ENCODE measurements at regions not wholly inside any gene's neighbourhood (a gene's known extent, or its start where the extent isn't known, plus 50 kb on each side); places are given as distances from the start of the nearest gene placed in this dataset.
"Not testable (repeated sequence)": the region's sequence is repeated elsewhere in the genome, so short reads cannot be mapped to it uniquely, and the experiment has no call there.

DNA sequence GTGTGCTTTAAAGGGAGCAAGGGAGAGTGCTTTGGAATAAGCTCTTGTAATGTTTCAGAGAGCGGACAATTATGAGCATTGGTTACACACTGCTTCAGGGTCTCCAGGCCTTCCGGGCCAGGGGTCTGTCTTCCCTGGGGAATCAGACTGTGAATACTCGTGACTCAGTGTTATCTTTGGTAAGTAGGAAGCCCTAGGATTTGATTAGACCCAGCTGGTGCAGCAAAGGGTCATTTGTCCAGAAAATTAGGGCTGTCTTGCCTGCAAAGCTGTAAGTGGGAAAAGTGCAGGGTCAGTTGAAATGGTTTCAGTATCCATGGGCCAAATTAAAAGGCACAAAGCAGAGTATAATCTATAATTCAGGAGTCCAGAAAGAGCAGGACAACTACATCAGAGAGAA is 475.6 kb downstream of the MED13L start:
- Mint-ChIP-seq H3K4me1 (no peaks in the 10 kb centered on the region), H3K27me3 (peaks cover 0 to 3% of the 10 kb centered on the region in 2 donors), H3K36me3 (no peaks in the 10 kb centered on the region), H3K27ac (no peak overlapping the region), H3K4me3 (no peak overlapping the region), H3K9me3 (peaks cover 0 to 7% (median 5%) of the 10 kb centered on the region in 5 donors)
- Histone ChIP-seq H3K27ac (ENCODE audit: low read depth, low read length) (no peak overlapping the region), H3K27me3 (ENCODE audit: insufficient read depth, low read length, poor library complexity, severe bottlenecking) (no peaks in the 10 kb centered on the region), H3K4me1 (ENCODE audit: insufficient read depth, low read length) (no peaks in the 10 kb centered on the region), H3K36me3 (ENCODE audit: insufficient read depth, low read length) (no peaks in the 10 kb centered on the region), H3K4me3 (ENCODE audit: low read length) (no peak overlapping the region), H3K9me3 (ENCODE audit: low read length) (no peaks in the 10 kb centered on the region)
- DNase-seq, result no peak
- POLR2A ChIA-PET, result no interaction called here
- CTCF ChIA-PET, result no interaction called here

DNA sequence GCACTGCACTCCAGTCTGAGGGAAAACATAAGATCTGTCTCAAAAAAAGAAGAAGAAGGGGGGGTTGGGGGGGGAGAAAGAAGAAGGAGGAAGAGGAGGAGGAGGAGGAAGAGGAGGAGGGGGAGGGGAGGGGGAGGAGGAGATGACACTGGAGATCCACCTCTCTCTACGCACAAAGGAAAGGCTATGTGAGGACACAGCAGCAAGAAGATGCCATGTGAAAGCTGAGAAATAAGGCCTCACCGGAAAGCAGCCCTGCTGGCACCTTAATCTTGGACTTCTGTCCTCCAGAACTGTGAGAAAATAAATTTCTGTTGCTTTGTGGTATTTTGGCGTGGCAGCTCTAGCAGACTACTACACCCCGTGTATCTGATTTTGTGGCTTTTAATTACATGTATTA is 477.9 kb downstream of the MED13L start:
- no peak for DNase-seq
- H3K27me3 Mint-ChIP-seq, result peaks cover 0 to 3% of the 10 kb centered on the region in 2 donors
- no peaks in the 10 kb centered on the region for H3K4me1 Mint-ChIP-seq
- no peak overlapping the region for H3K4me3 ChIP-seq (ENCODE audit: low read length)
- no peaks in the 10 kb centered on the region for H3K27me3 ChIP-seq (ENCODE audit: insufficient read depth, low read length, poor library complexity, severe bottlenecking)
- H3K4me3 Mint-ChIP-seq, result no peak overlapping the region
- no peaks in the 10 kb centered on the region for H3K36me3 Mint-ChIP-seq
- no peak overlapping the region for H3K27ac ChIP-seq (ENCODE audit: low read depth, low read length)
- H3K9me3 ChIP-seq (ENCODE audit: low read length), result no peaks in the 10 kb centered on the region
- H3K4me1 ChIP-seq (ENCODE audit: insufficient read depth, low read length), result no peaks in the 10 kb centered on the region
- POLR2A ChIA-PET, result no interaction called here
- H3K36me3 ChIP-seq (ENCODE audit: insufficient read depth, low read length), result no peaks in the 10 kb centered on the region
- H3K27ac Mint-ChIP-seq, result no peak overlapping the region
- CTCF ChIA-PET, result no interaction called here
- peaks cover 0 to 4% (median 3%) of the 10 kb centered on the region in 5 donors for H3K9me3 Mint-ChIP-seq

DNA sequence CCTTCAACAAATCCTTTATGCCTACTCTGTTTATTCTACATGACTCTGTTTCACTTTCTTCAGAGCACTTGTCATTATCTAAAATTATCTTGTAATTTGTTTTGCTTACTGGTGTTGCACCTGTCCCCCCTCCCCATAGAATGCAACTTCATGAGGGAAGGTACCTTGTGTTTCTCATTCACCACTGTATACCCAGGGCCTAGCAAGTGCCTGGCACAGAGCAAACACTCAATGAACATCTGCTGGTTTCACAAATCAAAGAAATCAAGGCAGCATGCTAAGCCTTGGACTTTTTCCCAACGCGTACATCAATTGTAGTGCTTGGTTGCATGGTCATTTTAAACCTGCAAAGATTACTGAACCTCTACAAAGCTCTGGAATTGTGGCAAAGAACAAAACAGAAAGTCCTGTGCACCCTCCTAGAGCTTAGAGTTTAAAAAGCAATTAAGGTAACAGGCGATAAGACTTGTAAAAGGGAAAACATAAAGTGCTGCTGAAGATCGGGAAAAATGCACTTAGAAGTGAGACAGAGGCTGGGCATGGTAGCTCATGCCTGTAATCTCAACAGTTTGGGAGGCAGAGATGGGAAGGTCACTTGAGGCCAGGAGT is 479.1 kb downstream of the MED13L start:
- Histone ChIP-seq H3K27me3 (ENCODE audit: insufficient read depth, low read length, poor library complexity, severe bottlenecking) (no peaks in the 10 kb centered on the region), H3K4me3 (ENCODE audit: low read length) (no peak overlapping the region), H3K27ac (ENCODE audit: low read depth, low read length) (no peak overlapping the region), H3K4me1 (ENCODE audit: insufficient read depth, low read length) (no peaks in the 10 kb centered on the region), H3K9me3 (ENCODE audit: low read length) (no peaks in the 10 kb centered on the region), H3K36me3 (ENCODE audit: insufficient read depth, low read length) (no peaks in the 10 kb centered on the region)
- ChIA-PET CTCF (no interaction called here), POLR2A (no interaction called here)
- H3K27ac Mint-ChIP-seq, result no peak overlapping the region
- DNase-seq, result no peak
- no peaks in the 10 kb centered on the region for H3K4me1 Mint-ChIP-seq
- peaks cover 0 to 6% (median 2%) of the 10 kb centered on the region in 5 donors for H3K9me3 Mint-ChIP-seq
- H3K4me3 Mint-ChIP-seq, result no peak overlapping the region
- H3K27me3 Mint-ChIP-seq, result peaks cover 0 to 3% of the 10 kb centered on the region in 2 donors
- no peaks in the 10 kb centered on the region for H3K36me3 Mint-ChIP-seq

DNA sequence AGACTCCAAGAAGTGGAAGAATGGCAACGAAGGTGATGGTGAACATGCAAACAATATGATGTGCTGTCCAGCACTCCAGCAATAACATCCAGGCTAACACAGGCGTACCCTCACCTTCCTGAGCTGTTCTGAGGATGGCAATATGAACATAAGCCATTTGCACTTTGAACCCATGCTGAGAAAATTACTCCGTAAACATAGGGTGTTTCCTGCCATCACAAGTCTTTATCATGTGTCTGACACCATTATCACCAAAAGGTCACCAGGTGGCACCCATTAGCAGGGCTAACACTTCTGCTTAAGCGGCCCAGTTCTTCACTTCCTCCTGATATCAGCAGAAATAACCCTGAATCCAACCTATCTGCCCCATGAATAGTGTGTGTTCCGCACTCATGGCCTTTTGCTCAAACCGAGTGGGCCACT is 482.8 kb downstream of the MED13L start:
- Histone ChIP-seq H3K36me3 (ENCODE audit: insufficient read depth, low read length) (no peaks in the 10 kb centered on the region), H3K27ac (ENCODE audit: low read depth, low read length) (no peak overlapping the region), H3K27me3 (ENCODE audit: insufficient read depth, low read length, poor library complexity, severe bottlenecking) (no peaks in the 10 kb centered on the region), H3K9me3 (ENCODE audit: low read length) (no peaks in the 10 kb centered on the region), H3K4me1 (ENCODE audit: insufficient read depth, low read length) (no peaks in the 10 kb centered on the region), H3K4me3 (ENCODE audit: low read length) (no peak overlapping the region)
- CTCF ChIA-PET, result no interaction called here
- DNase-seq, result no peak
- Mint-ChIP-seq H3K36me3 (no peaks in the 10 kb centered on the region), H3K4me3 (no peak overlapping the region), H3K4me1 (no peaks in the 10 kb centered on the region), H3K27me3 (peaks cover 3 to 7% of the 10 kb centered on the region in 2 donors), H3K27ac (no peak overlapping the region), H3K9me3 (peaks cover 0 to 3% (median 2%) of the 10 kb centered on the region in 5 donors)
- POLR2A ChIA-PET, result no interaction called here

DNA sequence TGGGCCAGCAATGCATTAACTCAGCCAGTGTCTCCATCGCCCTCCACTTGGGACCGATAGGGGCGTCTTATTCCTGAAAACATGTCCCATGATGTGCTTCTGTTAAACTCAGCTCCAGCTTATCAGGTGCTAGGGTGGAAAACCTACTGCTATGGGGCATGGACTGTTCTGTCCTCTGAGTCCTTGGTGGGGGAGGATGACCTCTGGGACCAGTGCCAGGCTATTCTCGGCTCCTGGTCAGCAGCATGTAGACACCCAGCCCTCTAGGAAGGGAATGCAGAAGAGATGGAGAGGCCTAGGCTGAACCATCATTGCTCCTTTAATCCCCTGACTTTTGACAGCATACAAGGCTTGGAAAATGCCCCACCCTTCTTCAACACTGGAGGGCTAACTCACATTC is 486.2 kb downstream of the MED13L start:
- no peak overlapping the region for H3K27ac ChIP-seq (ENCODE audit: low read depth, low read length)
- no peak overlapping the region for H3K4me3 ChIP-seq (ENCODE audit: low read length)
- CTCF ChIA-PET, result no interaction called here
- POLR2A ChIA-PET, result no interaction called here
- Mint-ChIP-seq H3K36me3 (no peaks in the 10 kb centered on the region), H3K27ac (no peak overlapping the region), H3K9me3 (peaks cover 0 to 2% (median 2%) of the 10 kb centered on the region in 5 donors), H3K4me3 (no peak overlapping the region), H3K27me3 (peaks cover 3 to 7% of the 10 kb centered on the region in 2 donors), H3K4me1 (no peaks in the 10 kb centered on the region)
- H3K4me1 ChIP-seq (ENCODE audit: insufficient read depth, low read length), result no peaks in the 10 kb centered on the region
- H3K27me3 ChIP-seq (ENCODE audit: insufficient read depth, low read length, poor library complexity, severe bottlenecking), result no peaks in the 10 kb centered on the region
- DNase-seq, result no peak
- H3K36me3 ChIP-seq (ENCODE audit: insufficient read depth, low read length), result no peaks in the 10 kb centered on the region
- no peaks in the 10 kb centered on the region for H3K9me3 ChIP-seq (ENCODE audit: low read length)

DNA sequence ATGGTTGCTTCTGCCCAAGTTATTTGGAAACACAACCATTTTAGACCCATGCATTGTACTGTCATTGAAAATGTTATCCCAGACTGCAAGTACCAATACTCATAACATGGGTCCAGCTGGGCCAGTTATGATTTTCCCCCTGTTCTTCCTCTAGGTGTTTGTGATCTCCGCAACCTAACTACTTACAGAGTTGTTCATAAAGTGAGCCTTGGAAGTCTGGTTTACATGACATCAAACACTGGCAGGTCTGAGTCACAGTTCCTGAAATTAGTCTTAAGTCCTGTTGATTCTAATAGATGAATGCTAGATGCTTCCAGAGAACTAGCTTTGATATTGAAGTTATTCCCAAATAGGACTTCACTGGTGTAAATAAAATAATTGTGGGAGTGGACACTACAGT is 487.0 kb downstream of the MED13L start:
- no peak overlapping the region for H3K4me3 ChIP-seq (ENCODE audit: low read length)
- H3K9me3 Mint-ChIP-seq, result peaks cover 0 to 5% (median 2%) of the 10 kb centered on the region in 5 donors
- ChIA-PET POLR2A (no interaction called here), CTCF (no interaction called here)
- H3K9me3 ChIP-seq (ENCODE audit: low read length), result no peaks in the 10 kb centered on the region
- no peaks in the 10 kb centered on the region for H3K36me3 ChIP-seq (ENCODE audit: insufficient read depth, low read length)
- H3K4me1 ChIP-seq (ENCODE audit: insufficient read depth, low read length), result no peaks in the 10 kb centered on the region
- H3K4me3 Mint-ChIP-seq, result no peak overlapping the region
- no peaks in the 10 kb centered on the region for H3K4me1 Mint-ChIP-seq
- DNase-seq, result no peak
- H3K27ac Mint-ChIP-seq, result no peak overlapping the region
- H3K27me3 ChIP-seq (ENCODE audit: insufficient read depth, low read length, poor library complexity, severe bottlenecking), result no peaks in the 10 kb centered on the region
- H3K27ac ChIP-seq (ENCODE audit: low read depth, low read length), result no peak overlapping the region
- H3K36me3 Mint-ChIP-seq, result no peaks in the 10 kb centered on the region
- H3K27me3 Mint-ChIP-seq, result peaks cover 3 to 7% of the 10 kb centered on the region in 2 donors

DNA sequence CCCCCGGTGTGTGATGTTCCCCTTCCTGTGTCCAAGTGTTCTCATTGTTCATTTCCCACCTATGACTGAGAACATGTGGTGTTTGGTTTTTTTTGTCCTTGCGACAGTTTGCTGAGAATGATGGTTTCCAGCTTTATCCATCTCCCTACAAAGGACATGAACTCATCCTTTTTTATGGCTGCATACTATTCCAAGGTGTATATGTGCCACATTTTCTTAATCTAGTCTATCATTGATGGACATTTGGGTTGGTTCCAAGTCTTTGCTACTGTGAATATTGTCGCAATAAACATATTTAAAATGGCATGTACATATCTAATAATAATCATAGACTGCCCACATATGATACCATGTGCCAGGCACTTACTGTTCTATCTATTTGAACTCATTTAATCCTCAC is 491.0 kb downstream of the MED13L start:
- CTCF ChIA-PET; H3K4me3 Mint-ChIP-seq; H3K27me3 ChIP-seq (ENCODE audit: insufficient read depth, low read length, poor library complexity, severe bottlenecking); POLR2A ChIA-PET; H3K27ac ChIP-seq (ENCODE audit: low read depth, low read length); H3K9me3 ChIP-seq (ENCODE audit: low read length); H3K27ac Mint-ChIP-seq; DNase-seq; H3K27me3 Mint-ChIP-seq; H3K9me3 Mint-ChIP-seq; H3K36me3 Mint-ChIP-seq; H3K36me3 ChIP-seq (ENCODE audit: insufficient read depth, low read length); H3K4me1 Mint-ChIP-seq; H3K4me3 ChIP-seq (ENCODE audit: low read length); H3K4me1 ChIP-seq (ENCODE audit: insufficient read depth, low read length): not testable (repeated sequence)

DNA sequence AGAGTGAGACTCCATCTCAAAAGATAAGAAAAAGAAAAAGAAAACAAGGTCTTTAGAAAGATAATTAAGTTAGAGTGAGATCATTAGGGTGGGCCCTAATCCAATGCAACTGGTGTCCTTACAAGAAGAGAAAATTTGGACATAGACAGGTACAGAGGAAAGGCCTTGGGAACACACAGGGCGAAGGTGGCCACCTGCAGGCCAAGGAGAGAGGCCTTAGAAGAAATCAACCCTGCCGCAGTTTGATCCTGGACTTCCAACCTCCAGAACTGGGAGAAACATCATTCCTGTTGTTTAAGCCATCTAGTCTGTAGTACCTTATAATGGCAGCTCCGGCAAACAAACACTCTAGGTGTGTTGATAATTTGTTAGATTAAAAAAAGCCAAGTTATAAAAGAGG is 491.9 kb downstream of the MED13L start:
- H3K36me3 Mint-ChIP-seq, result no peaks in the 10 kb centered on the region
- no peaks in the 10 kb centered on the region for H3K4me1 Mint-ChIP-seq
- H3K27me3 ChIP-seq (ENCODE audit: insufficient read depth, low read length, poor library complexity, severe bottlenecking), result no peaks in the 10 kb centered on the region
- H3K27ac ChIP-seq (ENCODE audit: low read depth, low read length), result no peak overlapping the region
- H3K4me1 ChIP-seq (ENCODE audit: insufficient read depth, low read length), result no peaks in the 10 kb centered on the region
- CTCF ChIA-PET, result no interaction called here
- H3K4me3 Mint-ChIP-seq, result no peak overlapping the region
- H3K9me3 ChIP-seq (ENCODE audit: low read length), result no peaks in the 10 kb centered on the region
- DNase-seq, result no peak
- H3K9me3 Mint-ChIP-seq, result peaks cover 0 to 3% (median 0%) of the 10 kb centered on the region in 5 donors
- peaks cover 2 to 5% of the 10 kb centered on the region in 2 donors for H3K27me3 Mint-ChIP-seq
- no peak overlapping the region for H3K4me3 ChIP-seq (ENCODE audit: low read length)
- no peaks in the 10 kb centered on the region for H3K36me3 ChIP-seq (ENCODE audit: insufficient read depth, low read length)
- POLR2A ChIA-PET, result no interaction called here
- H3K27ac Mint-ChIP-seq, result no peak overlapping the region

DNA sequence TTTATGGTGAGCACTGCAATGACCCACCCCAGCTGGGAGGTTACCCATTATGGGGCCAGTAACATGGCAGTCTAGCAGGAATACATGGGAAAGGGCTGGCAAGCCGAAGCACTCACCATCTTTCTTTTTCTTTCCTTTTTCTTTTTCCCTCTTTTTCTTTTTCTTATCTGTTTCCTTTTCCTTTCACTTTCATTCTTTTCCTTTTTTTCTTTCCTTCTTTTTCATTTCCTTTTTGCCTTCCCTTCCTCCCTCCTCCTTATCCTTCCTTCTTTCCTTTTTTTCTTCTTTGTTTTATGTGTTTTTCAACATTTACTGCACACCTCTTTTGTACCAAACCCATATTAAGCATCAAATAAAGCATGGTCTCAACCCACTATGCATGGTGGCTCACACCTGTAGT is 501.1 kb downstream of the MED13L start:
- no peaks in the 10 kb centered on the region for H3K27me3 ChIP-seq (ENCODE audit: insufficient read depth, low read length, poor library complexity, severe bottlenecking)
- CTCF ChIA-PET, result no interaction called here
- no peak overlapping the region for H3K27ac ChIP-seq (ENCODE audit: low read depth, low read length)
- DNase-seq, result no peak
- Mint-ChIP-seq H3K9me3 (peaks cover 0 to 2% (median 0%) of the 10 kb centered on the region in 5 donors), H3K27me3 (peaks cover 0 to 2% of the 10 kb centered on the region in 2 donors), H3K36me3 (no peaks in the 10 kb centered on the region), H3K4me1 (no peaks in the 10 kb centered on the region), H3K27ac (no peak overlapping the region), H3K4me3 (no peak overlapping the region)
- H3K4me3 ChIP-seq (ENCODE audit: low read length), result no peak overlapping the region
- no peaks in the 10 kb centered on the region for H3K4me1 ChIP-seq (ENCODE audit: insufficient read depth, low read length)
- H3K36me3 ChIP-seq (ENCODE audit: insufficient read depth, low read length), result no peaks in the 10 kb centered on the region
- POLR2A ChIA-PET, result no interaction called here
- H3K9me3 ChIP-seq (ENCODE audit: low read length), result no peaks in the 10 kb centered on the region

Data from CD8-positive, alpha-beta memory T cell (primary cell).